ENCODE measurements at regions not wholly inside any gene's neighbourhood (a gene's known extent, or its start where the extent isn't known, plus 50 kb on each side); places are given as distances from the start of the nearest gene placed in this dataset.

- TF ChIP-seq, protein P1, sequence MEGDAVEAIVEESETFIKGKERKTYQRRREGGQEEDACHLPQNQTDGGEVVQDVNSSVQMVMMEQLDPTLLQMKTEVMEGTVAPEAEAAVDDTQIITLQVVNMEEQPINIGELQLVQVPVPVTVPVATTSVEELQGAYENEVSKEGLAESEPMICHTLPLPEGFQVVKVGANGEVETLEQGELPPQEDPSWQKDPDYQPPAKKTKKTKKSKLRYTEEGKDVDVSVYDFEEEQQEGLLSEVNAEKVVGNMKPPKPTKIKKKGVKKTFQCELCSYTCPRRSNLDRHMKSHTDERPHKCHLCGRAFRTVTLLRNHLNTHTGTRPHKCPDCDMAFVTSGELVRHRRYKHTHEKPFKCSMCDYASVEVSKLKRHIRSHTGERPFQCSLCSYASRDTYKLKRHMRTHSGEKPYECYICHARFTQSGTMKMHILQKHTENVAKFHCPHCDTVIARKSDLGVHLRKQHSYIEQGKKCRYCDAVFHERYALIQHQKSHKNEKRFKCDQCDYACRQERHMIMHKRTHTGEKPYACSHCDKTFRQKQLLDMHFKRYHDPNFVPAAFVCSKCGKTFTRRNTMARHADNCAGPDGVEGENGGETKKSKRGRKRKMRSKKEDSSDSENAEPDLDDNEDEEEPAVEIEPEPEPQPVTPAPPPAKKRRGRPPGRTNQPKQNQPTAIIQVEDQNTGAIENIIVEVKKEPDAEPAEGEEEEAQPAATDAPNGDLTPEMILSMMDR (IDR thresholded peaks at IDR 0.05) = no peak
- TF ChIP-seq EP300 (IDR thresholded peaks at IDR 0.05) (no peak), POLR2A (IDR thresholded peaks at IDR 0.05) (no peak)
Observed at GRCh38 chr15:92780843-92781242, 119.3 kb upstream of the CHD2 start.
